Tibial nerve (tissue), 4 donors: ENCODE measurements at regions not wholly inside any gene's neighbourhood (a gene's known extent, or its start where the extent isn't known, plus 50 kb on each side); places are given as distances from the start of the nearest gene placed in this dataset.

Experiments
- DNase-seq, 2 donors: peaks; one replicate each; pipeline ENCODE4 v3.0.0-alpha.2; 2019; ENCODE audit warnings: low spot score in 2 of 2
- H3K27ac ChIP-seq, 4 donors: fragments of 200-600 bp; sonication (generic) in 3 of 4; one replicate each; pipeline ENCODE4 v1.5.1; 2017 to 2019; ENCODE audit warnings: mild to moderate bottlenecking in 1 of 4
- H3K27me3 ChIP-seq, 2 donors: fragments of 200-600 bp; sonication (generic) in 1 of 2; one replicate each; pipeline versions ENCODE4 v1.5.1 to v1.6.0; 2017 to 2019
- H3K36me3 ChIP-seq, 3 donors: fragments of 200-600 bp; sonication (generic); one replicate each; pipeline ENCODE4 v1.5.1; 2018 to 2019
- H3K4me1 ChIP-seq, 4 donors: fragments of 200-600 bp; sonication (generic) in 3 of 4; one replicate each; pipeline ENCODE4 v1.5.1; 2017 to 2019
- H3K4me3 ChIP-seq, 4 donors: fragments of 200-600 bp; sonication (generic) in 3 of 4; one replicate each; pipeline ENCODE4 v1.5.1; 2017 to 2019; ENCODE audit warnings: mild to moderate bottlenecking in 1 of 4, moderate library complexity in 1 of 4
- H3K9me3 ChIP-seq, 4 donors: fragments of 200-600 bp; sonication (generic) in 3 of 4; one replicate each; pipeline ENCODE4 v1.5.1; 2017 to 2019
- EP300 ChIP-seq, 2 donors: sonication (generic); formaldehyde crosslinking; IDR thresholded peaks; one replicate each; pipeline ENCODE4 v1.6.1; 2017; ENCODE audit warnings: antibody characterized with exemption in 2 of 2, mild to moderate bottlenecking in 1 of 2
- POLR2A ChIP-seq, 2 donors: fragments of 450-650 bp; IDR thresholded peaks; one replicate each; pipeline ENCODE4 v1.6.1; 2017; ENCODE audit warnings: antibody characterized with exemption in 2 of 2, mild to moderate bottlenecking in 2 of 2, moderate library complexity in 2 of 2
- WGBS, 2 donors: methylation state at CpG; one replicate each; pipeline ENCODE4 v1.1.5; 2018; 5-methylcytosine and 5-hydroxymethylcytosine counted together
- TF ChIP-seq, protein P1 (sequence below), 5 experiments: fragments of 200-600 bp in 3 of 5; fragments of 450-650 bp in 2 of 5; sonication (generic) in 3 of 5; IDR thresholded peaks; one replicate each; pipeline ENCODE4 v1.5.1; 2016 to 2019; ENCODE audit warnings: antibody characterized with exemption in 5 of 5, mild to moderate bottlenecking in 3 of 5, moderate library complexity in 2 of 5

DNA sequence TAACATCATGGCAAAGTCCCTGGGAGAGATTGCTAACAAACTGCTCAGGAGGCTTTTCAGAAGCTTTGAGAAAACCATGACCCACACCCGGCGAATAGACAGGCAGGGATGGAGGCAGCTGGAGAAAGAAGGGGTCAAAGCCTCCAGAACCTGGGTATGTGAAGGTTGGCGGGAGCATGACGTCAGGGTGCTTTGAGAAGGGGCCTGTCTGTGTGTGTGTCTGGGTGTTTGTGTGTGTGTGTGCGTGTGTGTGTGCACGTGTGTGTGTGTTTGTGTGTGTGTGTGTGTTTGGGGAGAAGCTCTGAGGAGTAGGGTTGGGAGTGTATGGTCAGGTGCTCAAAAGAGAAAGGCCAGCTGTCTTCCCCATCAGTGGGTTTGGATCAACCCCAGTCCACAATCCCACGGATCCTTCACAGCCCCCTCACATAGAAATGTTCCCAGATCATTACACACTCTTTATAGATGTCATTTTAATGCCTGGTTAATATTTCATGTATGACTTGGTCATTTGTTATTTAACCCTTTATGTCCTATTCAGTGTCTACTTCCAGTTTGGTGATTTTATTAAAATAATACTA, 254.1 kb upstream of the SMIM21 start:
- TF ChIP-seq, protein P1, sequence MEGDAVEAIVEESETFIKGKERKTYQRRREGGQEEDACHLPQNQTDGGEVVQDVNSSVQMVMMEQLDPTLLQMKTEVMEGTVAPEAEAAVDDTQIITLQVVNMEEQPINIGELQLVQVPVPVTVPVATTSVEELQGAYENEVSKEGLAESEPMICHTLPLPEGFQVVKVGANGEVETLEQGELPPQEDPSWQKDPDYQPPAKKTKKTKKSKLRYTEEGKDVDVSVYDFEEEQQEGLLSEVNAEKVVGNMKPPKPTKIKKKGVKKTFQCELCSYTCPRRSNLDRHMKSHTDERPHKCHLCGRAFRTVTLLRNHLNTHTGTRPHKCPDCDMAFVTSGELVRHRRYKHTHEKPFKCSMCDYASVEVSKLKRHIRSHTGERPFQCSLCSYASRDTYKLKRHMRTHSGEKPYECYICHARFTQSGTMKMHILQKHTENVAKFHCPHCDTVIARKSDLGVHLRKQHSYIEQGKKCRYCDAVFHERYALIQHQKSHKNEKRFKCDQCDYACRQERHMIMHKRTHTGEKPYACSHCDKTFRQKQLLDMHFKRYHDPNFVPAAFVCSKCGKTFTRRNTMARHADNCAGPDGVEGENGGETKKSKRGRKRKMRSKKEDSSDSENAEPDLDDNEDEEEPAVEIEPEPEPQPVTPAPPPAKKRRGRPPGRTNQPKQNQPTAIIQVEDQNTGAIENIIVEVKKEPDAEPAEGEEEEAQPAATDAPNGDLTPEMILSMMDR (IDR thresholded peaks at IDR 0.05) = no peak
- no peak for TF ChIP-seq POLR2A (IDR thresholded peaks at IDR 0.05)
- no peak for TF ChIP-seq EP300 (IDR thresholded peaks at IDR 0.05)
- Histone ChIP-seq H3K27me3 (no peaks in the 10 kb centered on the region), H3K36me3 (no peaks in the 10 kb centered on the region), H3K4me1 (peaks cover 0 to 15% (median 0%) of the 10 kb centered on the region in 4 donors), H3K27ac (no peak overlapping the region), H3K9me3 (no peaks in the 10 kb centered on the region), H3K4me3 (no peak overlapping the region)
- WGBS, 2 donors = 85 to 89% methylated on average over 7 of the region's 7 CpGs
- no peak for DNase-seq

GRCh38 chr18:75679331-75679730, 251.8 kb upstream of the SMIM21 start:
- Histone ChIP-seq H3K27me3 (no peaks in the 10 kb centered on the region), H3K9me3 (peaks cover 0 to 5% (median 0%) of the 10 kb centered on the region in 4 donors), H3K36me3 (no peaks in the 10 kb centered on the region), H3K4me3 (peak overlapping the region in 1 of 4 donors; percentile 6), H3K4me1 (peaks cover 0 to 15% (median 0%) of the 10 kb centered on the region in 4 donors), H3K27ac (peak overlapping the region in 1 of 4 donors; percentile 13)
- TF ChIP-seq, protein P1 (IDR thresholded peaks at IDR 0.05) = no peak
- TF ChIP-seq EP300 (IDR thresholded peaks at IDR 0.05) = peak in 1 of 2 donors; percentile 32
- no peak for TF ChIP-seq POLR2A (IDR thresholded peaks at IDR 0.05)
- DNase-seq = peak; percentile 63 to 70
- 71 to 80% methylated on average over 13 of the region's 13 CpGs for WGBS, 2 donors

DNA sequence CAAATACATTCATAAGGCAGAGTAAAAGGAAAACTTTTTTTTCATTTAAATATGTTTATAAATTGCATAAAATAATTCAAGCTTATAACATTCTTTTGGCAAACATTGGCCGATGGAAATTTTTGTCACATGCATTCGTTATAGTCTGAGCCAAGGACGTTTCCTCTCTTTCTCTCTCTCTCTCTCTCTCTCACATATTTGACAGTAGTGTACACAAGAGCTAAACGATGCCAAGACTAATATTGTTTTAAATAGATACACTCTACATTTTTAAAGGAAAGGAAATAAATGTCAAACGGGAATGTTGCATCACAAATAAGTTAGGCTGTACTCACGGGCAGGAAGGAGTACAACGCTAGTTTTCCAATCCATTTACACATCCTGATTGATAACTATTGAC, 251.1 kb upstream of the SMIM21 start:
- H3K4me1 ChIP-seq = peaks cover 0 to 15% (median 0%) of the 10 kb centered on the region in 4 donors
- no peaks in the 10 kb centered on the region for H3K36me3 ChIP-seq
- no peaks in the 10 kb centered on the region for H3K27me3 ChIP-seq
- H3K4me3 ChIP-seq = no peak overlapping the region
- WGBS, 2 donors = 13 to 26% methylated on average over 7 of the region's 7 CpGs
- DNase-seq = no peak
- H3K27ac ChIP-seq = peak overlapping the region in 1 of 4 donors; percentile 13
- H3K9me3 ChIP-seq = peaks cover 0 to 6% (median 0%) of the 10 kb centered on the region in 4 donors
- no peak for TF ChIP-seq POLR2A (IDR thresholded peaks at IDR 0.05)
- no peak for TF ChIP-seq EP300 (IDR thresholded peaks at IDR 0.05)
- TF ChIP-seq, protein P1 (IDR thresholded peaks at IDR 0.05) = no peak

DNA sequence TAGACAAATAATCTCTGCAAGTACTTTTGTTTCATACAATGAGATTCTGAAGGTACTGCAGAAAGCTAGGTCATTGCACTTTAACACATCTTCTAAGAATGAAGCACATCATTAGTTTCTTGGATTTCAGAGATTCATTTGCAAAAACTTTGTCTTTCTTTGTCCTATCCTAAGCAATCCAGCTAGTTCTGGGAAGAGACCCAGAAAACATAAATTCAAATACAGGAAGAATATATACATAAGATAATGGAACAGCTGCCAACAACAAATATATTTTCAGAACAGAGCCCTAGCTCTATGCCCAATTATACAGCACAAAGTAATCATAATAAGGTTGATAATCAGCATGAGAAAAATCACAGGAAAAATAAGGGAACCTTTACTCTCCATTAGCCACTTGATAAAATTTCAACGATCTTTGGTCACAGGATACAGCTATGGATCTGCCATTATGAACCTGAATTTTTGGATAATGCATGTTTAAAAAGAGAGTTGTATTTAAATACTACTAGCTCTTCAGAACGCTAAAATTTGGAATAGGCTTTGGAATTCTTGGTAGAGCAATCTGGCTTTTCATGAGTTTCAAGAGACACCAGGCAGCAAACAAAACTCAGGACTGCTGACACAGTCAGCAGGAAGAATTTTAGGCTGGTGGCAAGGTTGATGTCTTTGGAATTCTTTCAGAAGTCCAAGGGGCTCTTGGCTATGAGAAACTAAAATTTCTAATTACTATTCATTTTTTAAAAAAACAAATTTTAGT, 250.4 kb upstream of the SMIM21 start:
- Histone ChIP-seq H3K9me3 (peaks cover 0 to 6% (median 0%) of the 10 kb centered on the region in 4 donors), H3K4me1 (peaks cover 0 to 15% (median 0%) of the 10 kb centered on the region in 4 donors), H3K36me3 (no peaks in the 10 kb centered on the region), H3K27me3 (no peaks in the 10 kb centered on the region), H3K27ac (no peak overlapping the region), H3K4me3 (no peak overlapping the region)
- WGBS, 2 donors = 60 to 62% methylated on average over 2 of the region's 2 CpGs
- no peak for DNase-seq
- TF ChIP-seq, protein P1 (IDR thresholded peaks at IDR 0.05) = no peak
- TF ChIP-seq EP300 (IDR thresholded peaks at IDR 0.05) (no peak), POLR2A (IDR thresholded peaks at IDR 0.05) (no peak)

DNA sequence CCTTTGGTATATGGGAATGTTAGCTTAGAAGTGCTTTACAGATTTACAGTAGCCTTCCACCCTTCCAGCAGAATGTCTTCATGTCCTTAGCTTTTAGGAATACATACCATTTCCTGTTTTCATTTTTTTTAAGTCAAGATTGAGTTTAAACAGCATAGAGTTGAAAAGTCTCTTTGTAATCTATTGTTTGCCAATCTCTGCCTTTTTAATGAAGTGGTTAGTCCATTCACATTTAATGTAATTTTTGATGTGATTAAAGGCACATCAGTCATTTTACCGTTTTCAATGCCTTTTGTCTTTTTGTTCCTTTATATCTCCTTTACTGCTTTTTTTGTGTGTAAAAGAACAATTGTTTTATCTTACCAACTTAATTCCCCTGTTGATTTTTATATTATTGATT, 233.4 kb upstream of the SMIM21 start:
- H3K27me3 ChIP-seq = no peaks in the 10 kb centered on the region
- TF ChIP-seq, protein P1 (IDR thresholded peaks at IDR 0.05) = no peak
- no peak for TF ChIP-seq POLR2A (IDR thresholded peaks at IDR 0.05)
- TF ChIP-seq EP300 (IDR thresholded peaks at IDR 0.05) = no peak
- no peaks in the 10 kb centered on the region for H3K4me1 ChIP-seq
- DNase-seq = no peak
- H3K9me3 ChIP-seq = peaks cover 0 to 21% (median 3%) of the 10 kb centered on the region in 4 donors
- no peak overlapping the region for H3K27ac ChIP-seq
- H3K4me3 ChIP-seq = no peak overlapping the region
- WGBS, 2 donors = 62 to 76% methylated on average over 1 of the region's 1 CpG
- H3K36me3 ChIP-seq = no peaks in the 10 kb centered on the region
